ENCODE measurements at regions not wholly inside any gene's neighbourhood (a gene's known extent, or its start where the extent isn't known, plus 50 kb on each side); places are given as distances from the start of the nearest gene placed in this dataset.

DNA sequence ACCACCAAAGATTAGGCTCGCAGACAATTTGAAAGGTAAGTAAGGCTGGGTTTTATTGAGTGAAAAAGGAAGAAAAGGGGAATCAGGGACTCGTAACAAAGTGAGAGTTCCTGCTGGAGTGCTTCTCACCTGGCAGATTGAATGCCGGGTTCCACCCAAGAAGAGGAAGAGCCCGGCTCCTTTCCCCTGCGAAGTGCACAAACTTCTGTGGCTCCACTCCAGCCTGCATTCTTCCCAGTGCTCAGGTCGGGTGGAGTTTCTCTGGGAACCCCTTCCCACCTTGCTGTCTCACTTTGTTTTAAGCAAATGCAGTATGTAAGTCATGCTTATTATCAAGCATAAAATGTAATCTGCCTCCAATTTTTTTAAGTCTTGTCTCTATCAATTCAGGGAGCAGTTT lies 87.1 kb upstream of the TMEM106B start:
- Histone ChIP-seq H3K27me3 (ENCODE audit: insufficient read depth, poor library complexity, severe bottlenecking) (no peaks in the 10 kb centered on the region), H3K27ac (replicated peaks) (no peak overlapping the region), H3K4me3 (replicated peaks; ENCODE audit: insufficient read depth, low read length) (no peak overlapping the region)
- TF ChIP-seq POLR2AphosphoS5 (IDR thresholded peaks at IDR 0.05; ENCODE audit: low read depth) (no peak), SPI1 (IDR thresholded peaks at IDR 0.05; ENCODE audit: borderline replicate concordance, low read depth) (no peak), GABPA (IDR thresholded peaks at IDR 0.05; ENCODE audit: low read depth) (no peak)
- TF ChIP-seq, protein P1, sequence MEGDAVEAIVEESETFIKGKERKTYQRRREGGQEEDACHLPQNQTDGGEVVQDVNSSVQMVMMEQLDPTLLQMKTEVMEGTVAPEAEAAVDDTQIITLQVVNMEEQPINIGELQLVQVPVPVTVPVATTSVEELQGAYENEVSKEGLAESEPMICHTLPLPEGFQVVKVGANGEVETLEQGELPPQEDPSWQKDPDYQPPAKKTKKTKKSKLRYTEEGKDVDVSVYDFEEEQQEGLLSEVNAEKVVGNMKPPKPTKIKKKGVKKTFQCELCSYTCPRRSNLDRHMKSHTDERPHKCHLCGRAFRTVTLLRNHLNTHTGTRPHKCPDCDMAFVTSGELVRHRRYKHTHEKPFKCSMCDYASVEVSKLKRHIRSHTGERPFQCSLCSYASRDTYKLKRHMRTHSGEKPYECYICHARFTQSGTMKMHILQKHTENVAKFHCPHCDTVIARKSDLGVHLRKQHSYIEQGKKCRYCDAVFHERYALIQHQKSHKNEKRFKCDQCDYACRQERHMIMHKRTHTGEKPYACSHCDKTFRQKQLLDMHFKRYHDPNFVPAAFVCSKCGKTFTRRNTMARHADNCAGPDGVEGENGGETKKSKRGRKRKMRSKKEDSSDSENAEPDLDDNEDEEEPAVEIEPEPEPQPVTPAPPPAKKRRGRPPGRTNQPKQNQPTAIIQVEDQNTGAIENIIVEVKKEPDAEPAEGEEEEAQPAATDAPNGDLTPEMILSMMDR (IDR thresholded peaks at IDR 0.05; ENCODE audit: insufficient read depth, low read length): no peak
- TF ChIP-seq, protein P2, sequence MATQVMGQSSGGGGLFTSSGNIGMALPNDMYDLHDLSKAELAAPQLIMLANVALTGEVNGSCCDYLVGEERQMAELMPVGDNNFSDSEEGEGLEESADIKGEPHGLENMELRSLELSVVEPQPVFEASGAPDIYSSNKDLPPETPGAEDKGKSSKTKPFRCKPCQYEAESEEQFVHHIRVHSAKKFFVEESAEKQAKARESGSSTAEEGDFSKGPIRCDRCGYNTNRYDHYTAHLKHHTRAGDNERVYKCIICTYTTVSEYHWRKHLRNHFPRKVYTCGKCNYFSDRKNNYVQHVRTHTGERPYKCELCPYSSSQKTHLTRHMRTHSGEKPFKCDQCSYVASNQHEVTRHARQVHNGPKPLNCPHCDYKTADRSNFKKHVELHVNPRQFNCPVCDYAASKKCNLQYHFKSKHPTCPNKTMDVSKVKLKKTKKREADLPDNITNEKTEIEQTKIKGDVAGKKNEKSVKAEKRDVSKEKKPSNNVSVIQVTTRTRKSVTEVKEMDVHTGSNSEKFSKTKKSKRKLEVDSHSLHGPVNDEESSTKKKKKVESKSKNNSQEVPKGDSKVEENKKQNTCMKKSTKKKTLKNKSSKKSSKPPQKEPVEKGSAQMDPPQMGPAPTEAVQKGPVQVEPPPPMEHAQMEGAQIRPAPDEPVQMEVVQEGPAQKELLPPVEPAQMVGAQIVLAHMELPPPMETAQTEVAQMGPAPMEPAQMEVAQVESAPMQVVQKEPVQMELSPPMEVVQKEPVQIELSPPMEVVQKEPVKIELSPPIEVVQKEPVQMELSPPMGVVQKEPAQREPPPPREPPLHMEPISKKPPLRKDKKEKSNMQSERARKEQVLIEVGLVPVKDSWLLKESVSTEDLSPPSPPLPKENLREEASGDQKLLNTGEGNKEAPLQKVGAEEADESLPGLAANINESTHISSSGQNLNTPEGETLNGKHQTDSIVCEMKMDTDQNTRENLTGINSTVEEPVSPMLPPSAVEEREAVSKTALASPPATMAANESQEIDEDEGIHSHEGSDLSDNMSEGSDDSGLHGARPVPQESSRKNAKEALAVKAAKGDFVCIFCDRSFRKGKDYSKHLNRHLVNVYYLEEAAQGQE (IDR thresholded peaks at IDR 0.05; ENCODE audit: insufficient replicate concordance, low read depth): no peak
- DNase-seq (ENCODE audit: low read depth in 1 of 2, low spot score in 1 of 2): no peak

DNA sequence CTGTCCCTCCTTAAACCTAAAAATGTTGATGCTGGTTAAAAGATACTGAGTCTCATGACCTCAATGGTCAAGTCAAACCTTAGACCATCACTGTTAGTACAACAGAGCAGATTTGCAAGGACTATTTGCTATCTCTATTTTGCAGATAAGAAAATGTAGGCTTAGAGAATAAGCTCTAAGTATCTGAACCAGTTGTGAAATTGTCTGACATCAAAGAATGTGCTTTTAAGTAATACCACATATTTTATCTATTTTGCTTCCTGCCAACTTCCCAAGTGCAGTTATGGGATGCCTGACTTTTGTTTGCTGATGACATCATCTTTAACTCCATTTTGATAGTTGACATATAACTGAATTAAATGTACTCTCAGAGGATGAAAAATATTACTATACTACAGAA lies 83.6 kb upstream of the TMEM106B start:
- no peak overlapping the region for H3K4me3 ChIP-seq (replicated peaks; ENCODE audit: insufficient read depth, low read length)
- no peak for DNase-seq (ENCODE audit: low read depth in 1 of 2, low spot score in 1 of 2)
- no peaks in the 10 kb centered on the region for H3K27me3 ChIP-seq (ENCODE audit: insufficient read depth, poor library complexity, severe bottlenecking)
- no peak overlapping the region for H3K27ac ChIP-seq (replicated peaks)
- TF ChIP-seq, protein P1 (IDR thresholded peaks at IDR 0.05; ENCODE audit: insufficient read depth, low read length): no peak
- TF ChIP-seq, protein P2 (IDR thresholded peaks at IDR 0.05; ENCODE audit: insufficient replicate concordance, low read depth): no peak
- TF ChIP-seq SPI1 (IDR thresholded peaks at IDR 0.05; ENCODE audit: borderline replicate concordance, low read depth) (no peak), GABPA (IDR thresholded peaks at IDR 0.05; ENCODE audit: low read depth) (no peak), POLR2AphosphoS5 (IDR thresholded peaks at IDR 0.05; ENCODE audit: low read depth) (no peak)

DNA sequence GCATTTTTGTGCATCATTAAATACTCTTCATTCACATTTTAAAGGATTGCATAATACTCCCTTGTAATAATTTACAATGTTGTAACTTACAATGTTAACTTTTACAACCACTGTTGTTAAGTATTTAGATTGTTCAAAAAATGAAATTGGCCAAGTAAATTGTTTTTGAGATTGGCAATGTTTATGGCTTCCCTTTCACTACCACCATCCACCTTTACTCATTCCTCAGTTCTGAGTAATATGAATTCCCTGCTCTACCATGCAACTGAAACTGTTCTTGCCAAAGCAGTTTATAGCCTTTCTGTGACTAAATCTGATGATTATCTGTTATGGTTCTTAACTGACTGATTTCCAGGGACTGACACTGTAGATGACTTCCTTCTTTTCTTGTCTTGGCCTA lies 80.5 kb upstream of the TMEM106B start:
- H3K27me3 ChIP-seq (ENCODE audit: insufficient read depth, poor library complexity, severe bottlenecking): no peaks in the 10 kb centered on the region
- no peak for DNase-seq (ENCODE audit: low read depth in 1 of 2, low spot score in 1 of 2)
- no peak overlapping the region for H3K27ac ChIP-seq (replicated peaks)
- H3K4me3 ChIP-seq (replicated peaks; ENCODE audit: insufficient read depth, low read length): no peak overlapping the region
- no peak for TF ChIP-seq POLR2AphosphoS5 (IDR thresholded peaks at IDR 0.05; ENCODE audit: low read depth)
- TF ChIP-seq, protein P1 (IDR thresholded peaks at IDR 0.05; ENCODE audit: insufficient read depth, low read length): no peak
- TF ChIP-seq GABPA (IDR thresholded peaks at IDR 0.05; ENCODE audit: low read depth): no peak
- no peak for TF ChIP-seq SPI1 (IDR thresholded peaks at IDR 0.05; ENCODE audit: borderline replicate concordance, low read depth)
- TF ChIP-seq, protein P2 (IDR thresholded peaks at IDR 0.05; ENCODE audit: insufficient replicate concordance, low read depth): no peak
